MM.1S (cell line): ENCODE measurements at regions not wholly inside any gene's neighbourhood (a gene's known extent, or its start where the extent isn't known, plus 50 kb on each side); places are given as distances from the start of the nearest gene placed in this dataset.

Experiments
- EZH2 ChIP-seq: fragments of 300-600 bp; sonication (generic); optimal IDR thresholded peaks from 2 replicates; pipeline ENCODE3; 2017; ENCODE audit warnings: low read depth, mild to moderate bottlenecking, antibody characterized with exemption, low read length, mixed read lengths
- EZH2phosphoT487 ChIP-seq: fragments of 300-600 bp; sonication (generic); IDR thresholded peaks from 2 replicates; pipeline ENCODE4 v1.6.1; 2018; ENCODE audit warnings: antibody characterized with exemption, low read length
- TF ChIP-seq, protein P1 (sequence below): fragments of 300-600 bp; sonication (generic); IDR thresholded peaks from 2 replicates; pipeline ENCODE4 v1.5.1; 2016; ENCODE audit warnings: antibody characterized with exemption, low read length, mixed read lengths

DNA sequence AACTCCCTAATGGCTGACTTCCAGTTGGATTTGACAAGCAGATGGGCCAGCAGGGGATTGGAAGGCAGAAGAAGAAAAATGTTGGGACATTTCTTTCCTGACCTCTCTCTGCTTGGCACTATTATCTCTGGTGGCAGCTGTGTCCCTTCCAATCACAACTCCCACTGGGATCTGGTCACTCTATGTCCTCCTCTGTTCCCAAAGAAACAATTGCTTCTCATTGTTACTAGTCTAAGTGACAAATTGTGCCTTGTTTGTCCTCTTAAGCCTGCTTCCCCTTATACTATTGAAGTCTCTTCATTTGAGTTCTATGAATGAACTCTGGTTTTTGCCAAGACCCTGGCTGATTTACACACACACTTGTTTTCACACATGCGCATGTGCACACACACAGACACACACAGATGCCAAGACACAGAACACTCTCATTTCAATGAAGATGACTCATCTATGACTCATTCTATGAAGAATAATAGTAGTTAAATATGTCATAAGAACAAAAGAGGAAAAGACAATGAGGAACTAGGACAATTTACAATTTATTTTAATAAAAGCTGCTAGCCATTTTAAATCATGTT lies 83.0 kb upstream of the FAR2 start:
- TF ChIP-seq, protein P1, sequence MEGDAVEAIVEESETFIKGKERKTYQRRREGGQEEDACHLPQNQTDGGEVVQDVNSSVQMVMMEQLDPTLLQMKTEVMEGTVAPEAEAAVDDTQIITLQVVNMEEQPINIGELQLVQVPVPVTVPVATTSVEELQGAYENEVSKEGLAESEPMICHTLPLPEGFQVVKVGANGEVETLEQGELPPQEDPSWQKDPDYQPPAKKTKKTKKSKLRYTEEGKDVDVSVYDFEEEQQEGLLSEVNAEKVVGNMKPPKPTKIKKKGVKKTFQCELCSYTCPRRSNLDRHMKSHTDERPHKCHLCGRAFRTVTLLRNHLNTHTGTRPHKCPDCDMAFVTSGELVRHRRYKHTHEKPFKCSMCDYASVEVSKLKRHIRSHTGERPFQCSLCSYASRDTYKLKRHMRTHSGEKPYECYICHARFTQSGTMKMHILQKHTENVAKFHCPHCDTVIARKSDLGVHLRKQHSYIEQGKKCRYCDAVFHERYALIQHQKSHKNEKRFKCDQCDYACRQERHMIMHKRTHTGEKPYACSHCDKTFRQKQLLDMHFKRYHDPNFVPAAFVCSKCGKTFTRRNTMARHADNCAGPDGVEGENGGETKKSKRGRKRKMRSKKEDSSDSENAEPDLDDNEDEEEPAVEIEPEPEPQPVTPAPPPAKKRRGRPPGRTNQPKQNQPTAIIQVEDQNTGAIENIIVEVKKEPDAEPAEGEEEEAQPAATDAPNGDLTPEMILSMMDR = no peak
- TF ChIP-seq EZH2phosphoT487 = no peak
- TF ChIP-seq EZH2 = no peak
